Prostate gland (tissue), 2 donors: ENCODE measurements at regions not wholly inside any gene's neighbourhood (a gene's known extent, or its start where the extent isn't known, plus 50 kb on each side); places are given as distances from the start of the nearest gene placed in this dataset.

Experiments used
- POLR2AphosphoS5 ChIP-seq: sonication (generic); formaldehyde crosslinking; IDR thresholded peaks from one replicate; pipeline ENCODE4 v1.6.1; 2017; ENCODE audit warnings: antibody characterized with exemption
- TF ChIP-seq, protein P1 (sequence below), 4 experiments: fragments of 200-600 bp in 2 of 4; fragments of 450-650 bp in 2 of 4; sonication (generic) in 2 of 4; IDR thresholded peaks; 1 replicate in 3 of 4; 2 replicates in 1 of 4; pipeline ENCODE4 v1.5.1; 2016 to 2019; ENCODE audit warnings: antibody characterized with exemption in 4 of 4, mild to moderate bottlenecking in 2 of 4, moderate library complexity in 2 of 4

DNA sequence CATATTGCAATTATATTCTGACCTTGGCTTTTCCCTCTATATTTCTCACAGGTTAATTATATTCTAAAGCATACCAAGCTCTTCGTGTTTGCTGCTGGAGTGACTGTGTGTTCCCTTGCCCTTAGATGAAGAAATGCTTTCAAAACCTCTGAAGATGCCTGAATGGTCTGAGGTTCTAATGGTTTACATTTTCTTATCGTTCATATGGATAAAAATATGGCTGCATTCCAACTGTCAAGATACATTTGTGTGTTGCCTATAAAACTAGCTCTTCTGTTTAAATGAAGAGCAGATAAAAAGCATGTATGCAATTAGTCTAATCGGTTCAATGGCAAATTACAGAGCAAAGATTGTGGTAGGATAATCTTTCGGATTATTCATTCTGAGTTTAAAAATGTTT is 68.4 kb upstream of the ANKRD10 start:
- TF ChIP-seq, protein P1, sequence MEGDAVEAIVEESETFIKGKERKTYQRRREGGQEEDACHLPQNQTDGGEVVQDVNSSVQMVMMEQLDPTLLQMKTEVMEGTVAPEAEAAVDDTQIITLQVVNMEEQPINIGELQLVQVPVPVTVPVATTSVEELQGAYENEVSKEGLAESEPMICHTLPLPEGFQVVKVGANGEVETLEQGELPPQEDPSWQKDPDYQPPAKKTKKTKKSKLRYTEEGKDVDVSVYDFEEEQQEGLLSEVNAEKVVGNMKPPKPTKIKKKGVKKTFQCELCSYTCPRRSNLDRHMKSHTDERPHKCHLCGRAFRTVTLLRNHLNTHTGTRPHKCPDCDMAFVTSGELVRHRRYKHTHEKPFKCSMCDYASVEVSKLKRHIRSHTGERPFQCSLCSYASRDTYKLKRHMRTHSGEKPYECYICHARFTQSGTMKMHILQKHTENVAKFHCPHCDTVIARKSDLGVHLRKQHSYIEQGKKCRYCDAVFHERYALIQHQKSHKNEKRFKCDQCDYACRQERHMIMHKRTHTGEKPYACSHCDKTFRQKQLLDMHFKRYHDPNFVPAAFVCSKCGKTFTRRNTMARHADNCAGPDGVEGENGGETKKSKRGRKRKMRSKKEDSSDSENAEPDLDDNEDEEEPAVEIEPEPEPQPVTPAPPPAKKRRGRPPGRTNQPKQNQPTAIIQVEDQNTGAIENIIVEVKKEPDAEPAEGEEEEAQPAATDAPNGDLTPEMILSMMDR (IDR thresholded peaks at IDR 0.05), result no peak
- TF ChIP-seq POLR2AphosphoS5, result no peak
